ENCODE measurements at regions not wholly inside any gene's neighbourhood (a gene's known extent, or its start where the extent isn't known, plus 50 kb on each side); places are given as distances from the start of the nearest gene placed in this dataset.
A peak's percentile ranks its signal among the peaks of the same experiment; 100 is the strongest.

DNA sequence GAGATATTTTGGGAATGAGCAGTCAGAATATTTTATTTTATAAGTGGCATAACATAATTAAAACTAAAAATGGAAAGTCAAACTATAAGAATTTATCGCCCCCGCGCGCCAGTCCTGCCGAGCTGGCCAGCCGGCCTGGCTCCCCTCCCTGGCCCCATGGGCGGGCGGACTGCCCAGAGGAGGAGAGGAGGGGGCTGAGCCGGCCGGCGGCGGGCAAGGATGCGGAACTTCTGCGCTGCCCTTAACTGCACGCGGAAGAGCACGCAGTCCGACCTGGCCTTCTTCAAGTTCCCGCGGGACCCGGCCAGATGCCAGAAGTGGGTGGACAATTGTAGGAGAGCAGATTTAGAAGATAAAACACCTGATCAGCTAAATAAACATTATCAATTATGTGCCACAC is 96.8 kb downstream of the DKK1 start:
- Histone ChIP-seq H3K27me3 (no peaks in the 10 kb centered on the region), H3K4me1 (replicated peaks in 1 of 2) (no peaks in the 10 kb centered on the region), H3K9me3 (replicated peaks in 1 of 3) (no peaks in the 10 kb centered on the region), H3K27ac (no peak overlapping the region), H3K4me3 (no peak overlapping the region), H3K36me3 (replicated peaks in 1 of 2) (no peaks in the 10 kb centered on the region)
- DNase-seq = no peak
- 76 to 87% (median 84%) methylated on average over 19 to 21 of the region's 21 CpGs for WGBS, 4 donors
- TF ChIP-seq POLR2A (IDR thresholded peaks at IDR 0.05) (no peak), CTCF (IDR thresholded peaks at IDR 0.05) (no peak)
- intact Hi-C loops (cut with DNase I) = no loop called here

DNA sequence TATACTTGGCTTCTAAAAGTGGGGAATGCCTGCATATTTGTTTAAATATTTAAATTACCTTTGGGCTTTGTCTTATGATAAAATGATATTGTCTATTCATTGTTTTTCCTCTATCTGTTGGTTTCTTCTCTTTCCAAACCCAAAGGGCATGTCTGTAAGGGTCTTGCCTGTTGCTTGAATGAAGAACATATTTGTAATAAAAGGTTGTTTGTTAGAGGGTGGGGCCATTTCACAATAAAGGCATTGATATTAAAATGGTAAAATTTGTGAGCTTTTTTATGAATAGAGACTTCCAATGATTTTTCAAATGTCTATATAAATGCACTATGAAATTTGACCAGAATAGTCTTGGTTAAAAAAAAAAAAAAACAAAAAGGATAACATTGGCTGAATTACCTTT is 105.2 kb downstream of the DKK1 start:
- Histone ChIP-seq H3K36me3 (replicated peaks in 1 of 2) (no peaks in the 10 kb centered on the region), H3K4me1 (replicated peaks in 1 of 2) (no peaks in the 10 kb centered on the region), H3K4me3 (no peak overlapping the region), H3K9me3 (replicated peaks in 1 of 3) (no peaks in the 10 kb centered on the region), H3K27me3 (no peaks in the 10 kb centered on the region), H3K27ac (no peak overlapping the region)
- TF ChIP-seq CTCF (IDR thresholded peaks at IDR 0.05) = no peak
- TF ChIP-seq POLR2A (IDR thresholded peaks at IDR 0.05) = no peak
- intact Hi-C loops (cut with DNase I) = no loop called here
- DNase-seq = no peak

- no peak for TF ChIP-seq POLR2A (IDR thresholded peaks at IDR 0.05)
- TF ChIP-seq CTCF (IDR thresholded peaks at IDR 0.05) = no peak
- H3K4me1 ChIP-seq (replicated peaks in 1 of 2) = no peaks in the 10 kb centered on the region
- intact Hi-C loops (cut with DNase I) = no loop called here
- H3K9me3 ChIP-seq (replicated peaks in 1 of 3) = no peaks in the 10 kb centered on the region
- WGBS, 4 donors = 32 to 56% (median 48%) methylated on average over 4 of the region's 4 CpGs
- H3K4me3 ChIP-seq = no peak overlapping the region
- H3K27ac ChIP-seq = no peak overlapping the region
- H3K36me3 ChIP-seq (replicated peaks in 1 of 2) = no peaks in the 10 kb centered on the region
- DNase-seq = peak in 3 of 7 donors; percentile 19 to 26 (median 23)
- no peaks in the 10 kb centered on the region for H3K27me3 ChIP-seq
These were observed 106.6 kb downstream of the DKK1 start for GRCh38 chr10:52420656-52421055.

GRCh38 chr10:52423369-52423768 is 109.3 kb downstream of the DKK1 start:
- H3K36me3 ChIP-seq (replicated peaks in 1 of 2) = no peaks in the 10 kb centered on the region
- 80 to 84% (median 80%) methylated on average over 4 of the region's 4 CpGs for WGBS, 4 donors
- no peaks in the 10 kb centered on the region for H3K27me3 ChIP-seq
- H3K4me1 ChIP-seq (replicated peaks in 1 of 2) = no peaks in the 10 kb centered on the region
- TF ChIP-seq POLR2A (IDR thresholded peaks at IDR 0.05) = no peak
- TF ChIP-seq CTCF (IDR thresholded peaks at IDR 0.05) = no peak
- no peak for DNase-seq
- intact Hi-C loops (cut with DNase I) = no loop called here
- no peak overlapping the region for H3K27ac ChIP-seq
- no peak overlapping the region for H3K4me3 ChIP-seq
- no peaks in the 10 kb centered on the region for H3K9me3 ChIP-seq (replicated peaks in 1 of 3)

All from adrenal gland (tissue), 9 donors.